Cardiac fibroblast (primary cell): ENCODE measurements at regions not wholly inside any gene's neighbourhood (a gene's known extent, or its start where the extent isn't known, plus 50 kb on each side); places are given as distances from the start of the nearest gene placed in this dataset.

Experiments
- DNase-seq, 2 donors: peaks; one replicate each; pipeline versions ENCODE4 v3.0.0 to v3.0.0-alpha.2; 2010; ENCODE audit warnings: low read depth in 2 of 2
- H3K4me3 ChIP-seq, 2 donors: replicated peaks in 1 of 2; 1 replicate in 1 of 2; 2 replicates in 1 of 2; pipeline ENCODE4 v1.5.1; 2011; ENCODE audit warnings: low read depth in 2 of 2, low read length in 2 of 2, mild to moderate bottlenecking in 2 of 2, moderate library complexity in 1 of 2
- CTCF ChIP-seq: IDR thresholded peaks from one replicate; pipeline ENCODE4 v1.5.1; 2011; ENCODE audit warnings: low read depth, mild to moderate bottlenecking, low read length, inconsistent platforms

DNA sequence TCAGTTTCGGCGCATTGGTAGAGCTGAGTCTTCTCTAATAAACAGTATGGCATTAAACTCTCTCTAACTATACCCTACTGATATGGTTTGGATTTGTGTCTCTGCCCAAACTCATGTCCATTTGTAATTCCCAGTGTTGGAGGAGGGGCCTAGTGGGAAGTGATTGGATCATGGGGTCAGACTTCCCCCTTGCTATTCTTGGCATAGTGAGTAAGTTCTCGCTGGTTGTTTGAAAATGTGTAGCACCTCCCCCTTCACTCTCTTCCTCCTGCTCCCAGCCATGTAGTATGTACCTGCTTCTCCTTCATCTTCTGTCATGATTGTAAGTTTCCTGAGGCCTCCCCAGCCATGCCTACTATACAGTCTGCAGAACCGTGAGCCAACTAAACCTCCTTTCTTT, 682.7 kb upstream of the ARGLU1 start:
- DNase-seq, result no peak
- TF ChIP-seq CTCF, result no peak
- no peak overlapping the region for H3K4me3 ChIP-seq

DNA sequence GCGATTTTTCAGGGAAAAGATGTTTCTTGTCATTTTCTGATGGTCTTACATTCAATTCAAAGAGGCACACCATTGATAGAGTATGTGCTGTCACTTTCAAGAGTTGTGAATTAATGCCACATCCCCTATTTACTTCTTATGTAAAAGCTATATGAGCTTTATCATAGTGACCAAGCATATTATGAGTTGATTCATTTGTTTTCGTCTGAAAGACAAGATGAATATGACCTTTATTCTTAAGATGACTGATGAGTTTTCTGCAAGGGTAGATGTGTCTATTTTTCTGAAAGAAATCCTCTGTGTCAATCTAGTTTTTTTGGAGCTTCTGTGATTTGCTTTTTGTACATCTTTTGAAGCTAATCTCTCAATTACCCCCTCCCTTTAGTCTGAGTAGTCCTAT, 676.3 kb upstream of the ARGLU1 start:
- no peak for TF ChIP-seq CTCF
- H3K4me3 ChIP-seq, result no peak overlapping the region
- DNase-seq, result no peak

DNA sequence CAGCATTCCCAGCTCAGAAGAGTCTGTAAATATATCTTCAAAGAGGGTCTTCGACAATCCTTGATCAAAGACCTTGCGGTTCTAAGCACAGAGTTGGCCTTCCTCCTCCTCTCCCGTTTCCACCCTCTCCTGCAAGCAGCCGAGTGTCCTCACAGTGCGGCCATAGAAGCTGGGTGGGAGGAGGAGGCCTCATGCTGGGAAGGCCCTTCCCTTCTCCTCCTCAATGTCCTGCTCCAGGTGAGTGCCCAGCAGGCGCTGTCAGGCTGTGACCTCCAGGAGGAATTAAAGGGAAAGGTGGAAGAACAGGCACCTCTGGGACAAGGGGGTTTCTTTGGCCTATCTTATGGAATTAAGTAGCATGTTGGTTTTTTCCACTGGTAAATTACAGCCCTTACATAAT, 674.2 kb upstream of the ARGLU1 start:
- no peak overlapping the region for H3K4me3 ChIP-seq
- no peak for TF ChIP-seq CTCF
- DNase-seq, result no peak

DNA sequence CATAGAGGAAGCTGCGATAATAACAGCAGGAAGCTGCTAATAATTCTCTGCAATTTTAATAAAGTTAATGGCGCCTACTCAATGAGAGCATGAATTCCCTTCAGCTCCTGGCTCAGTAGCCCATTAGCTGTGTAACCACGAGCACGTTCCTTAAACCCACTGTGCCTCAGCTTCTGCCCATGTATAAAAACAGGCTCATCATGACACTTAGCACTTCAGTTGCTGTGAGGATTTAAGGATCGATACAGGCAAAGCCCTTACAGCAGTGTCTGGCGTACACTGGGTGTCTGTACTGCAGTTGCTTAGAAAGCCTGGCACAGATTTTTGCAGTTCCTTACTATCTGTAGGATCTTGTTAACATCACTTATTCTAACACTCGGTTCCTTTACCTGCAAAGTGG, 673.4 kb upstream of the ARGLU1 start:
- no peak overlapping the region for H3K4me3 ChIP-seq
- DNase-seq, result no peak
- no peak for TF ChIP-seq CTCF

- DNase-seq, result no peak
- no peak overlapping the region for H3K4me3 ChIP-seq
- TF ChIP-seq CTCF, result no peak
Measured at GRCh38 chr13:107239213-107239612, 671.3 kb upstream of the ARGLU1 start.

- no peak for DNase-seq
- no peak for TF ChIP-seq CTCF
- H3K4me3 ChIP-seq, result no peak overlapping the region
Measured at GRCh38 chr13:107238262-107238981, 670.5 kb upstream of the ARGLU1 start.
